Transverse colon (tissue), 4 donors: ENCODE measurements at regions not wholly inside any gene's neighbourhood (a gene's known extent, or its start where the extent isn't known, plus 50 kb on each side); places are given as distances from the start of the nearest gene placed in this dataset.

Experiments
- DNase-seq: peaks from one replicate; pipeline ENCODE4 v3.0.0-alpha.2; 2019
- H3K27ac ChIP-seq, 4 donors: fragments of 200-600 bp; sonication (generic); 2 replicates each; pipeline ENCODE4 v1.5.1; 2016 to 2018; ENCODE audit warnings: inconsistent platforms in 4 of 4
- H3K27me3 ChIP-seq: fragments of 200-600 bp; sonication (generic); 2 replicates; pipeline ENCODE4 v1.5.1; 2017; ENCODE audit warnings: inconsistent platforms
- H3K36me3 ChIP-seq, 4 donors: fragments of 200-600 bp; sonication (generic); 2 replicates each; pipeline ENCODE4 v1.5.1; 2017 to 2019; ENCODE audit warnings: inconsistent platforms in 4 of 4
- H3K4me1 ChIP-seq, 4 donors: fragments of 200-600 bp; sonication (generic); 2 replicates each; pipeline ENCODE4 v1.5.1; 2017 to 2020; ENCODE audit warnings: inconsistent platforms in 4 of 4
- H3K4me3 ChIP-seq, 4 donors: fragments of 200-600 bp; sonication (generic); 1 replicate in 1 of 4; 2 replicates in 3 of 4; pipeline versions ENCODE4 v1.5.1 to v1.6.1; 2017 to 2019; ENCODE audit warnings: inconsistent platforms in 4 of 4
- H3K9me3 ChIP-seq, 2 donors: fragments of 200-600 bp; sonication (generic); 2 replicates each; pipeline ENCODE4 v1.5.1; 2017 to 2019; ENCODE audit warnings: inconsistent platforms in 2 of 2
- EP300 ChIP-seq: sonication (generic); formaldehyde crosslinking; IDR thresholded peaks from one replicate; pipeline ENCODE4 v1.6.1; 2017; ENCODE audit warnings: antibody characterized with exemption, low read depth
- POLR2A ChIP-seq: fragments of 450-650 bp; IDR thresholded peaks from one replicate; pipeline ENCODE4 v1.6.1; 2016; ENCODE audit warnings: antibody characterized with exemption, mild to moderate bottlenecking, moderate library complexity
- POLR2AphosphoS5 ChIP-seq, 3 donors: sonication (generic); formaldehyde crosslinking; IDR thresholded peaks; one replicate each; pipeline ENCODE4 v1.6.1; 2016; ENCODE audit warnings: antibody characterized with exemption in 3 of 3
- WGBS, 2 donors: methylation state at CpG; one replicate each; pipeline ENCODE4 v1.1.5; 2018; ENCODE audit warnings: low coverage in 1 of 2; 5-methylcytosine and 5-hydroxymethylcytosine counted together
- in situ Hi-C, 4 donors: fragments of 200-750 bp; cut with MboI; loops; one replicate each; pipeline versions ENCODE4 v1.15.0 to v1.15.1; 2017; ENCODE audit warnings: low sequenced_read_pairs in 3 of 4, low pct_ligation_motif_present in 1 of 4, low pct_unique_long_range_greater_than_20kb in 1 of 4
- intact Hi-C: fragments of 100-400 bp; cut with DNase I; formaldehyde crosslinking; loops from one replicate; pipeline ENCODE4 v1.15.1; 2023; ENCODE audit warnings: low total_unique reads
- TF ChIP-seq, protein P1 (sequence below), 5 experiments: fragments of 200-600 bp in 3 of 5; fragments of 450-650 bp in 2 of 5; sonication (generic) in 3 of 5; IDR thresholded peaks; 1 replicate in 2 of 5; 2 replicates in 3 of 5; pipeline ENCODE4 v1.5.1; 2016 to 2017; ENCODE audit warnings: antibody characterized with exemption in 5 of 5, inconsistent platforms in 3 of 5, mild to moderate bottlenecking in 2 of 5, moderate library complexity in 1 of 5

DNA sequence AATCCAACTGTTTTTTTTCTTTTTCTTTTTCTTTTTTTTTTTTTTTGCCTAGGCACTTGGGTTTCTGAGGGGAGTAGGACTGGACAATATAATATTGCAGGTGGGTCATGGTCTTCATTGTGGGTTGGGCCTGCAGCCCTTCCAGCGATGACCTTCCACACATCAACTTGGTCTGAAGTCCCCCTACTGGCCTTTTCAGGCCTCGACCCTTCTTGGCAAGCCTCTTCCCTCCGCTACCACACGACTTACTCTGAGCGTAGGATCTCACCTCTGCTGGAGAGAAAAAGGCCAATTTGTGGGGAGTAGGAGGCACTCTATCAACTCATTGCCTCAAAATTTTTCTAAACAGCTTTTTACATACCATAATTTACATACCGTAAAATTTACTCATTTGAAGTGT, 51.1 kb upstream of the GRIK3 start:
- Histone ChIP-seq H3K36me3 (no peaks in the 10 kb centered on the region), H3K4me3 (no peak overlapping the region), H3K4me1 (no peaks in the 10 kb centered on the region), H3K27ac (no peak overlapping the region), H3K27me3 (peaks cover 3% of the 10 kb centered on the region), H3K9me3 (no peaks in the 10 kb centered on the region)
- DNase-seq: no peak
- intact Hi-C loops: no loop called here
- in situ Hi-C loops: no loop called here
- WGBS, 2 donors: 51 to 61% methylated on average over 3 to 6 of the region's 6 CpGs
- TF ChIP-seq EP300 (no peak), POLR2A (no peak), POLR2AphosphoS5 (IDR thresholded peaks at IDR 0.05) (no peak)
- TF ChIP-seq, protein P1, sequence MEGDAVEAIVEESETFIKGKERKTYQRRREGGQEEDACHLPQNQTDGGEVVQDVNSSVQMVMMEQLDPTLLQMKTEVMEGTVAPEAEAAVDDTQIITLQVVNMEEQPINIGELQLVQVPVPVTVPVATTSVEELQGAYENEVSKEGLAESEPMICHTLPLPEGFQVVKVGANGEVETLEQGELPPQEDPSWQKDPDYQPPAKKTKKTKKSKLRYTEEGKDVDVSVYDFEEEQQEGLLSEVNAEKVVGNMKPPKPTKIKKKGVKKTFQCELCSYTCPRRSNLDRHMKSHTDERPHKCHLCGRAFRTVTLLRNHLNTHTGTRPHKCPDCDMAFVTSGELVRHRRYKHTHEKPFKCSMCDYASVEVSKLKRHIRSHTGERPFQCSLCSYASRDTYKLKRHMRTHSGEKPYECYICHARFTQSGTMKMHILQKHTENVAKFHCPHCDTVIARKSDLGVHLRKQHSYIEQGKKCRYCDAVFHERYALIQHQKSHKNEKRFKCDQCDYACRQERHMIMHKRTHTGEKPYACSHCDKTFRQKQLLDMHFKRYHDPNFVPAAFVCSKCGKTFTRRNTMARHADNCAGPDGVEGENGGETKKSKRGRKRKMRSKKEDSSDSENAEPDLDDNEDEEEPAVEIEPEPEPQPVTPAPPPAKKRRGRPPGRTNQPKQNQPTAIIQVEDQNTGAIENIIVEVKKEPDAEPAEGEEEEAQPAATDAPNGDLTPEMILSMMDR (IDR thresholded peaks at IDR 0.05): no peak

GRCh38 chr1:37089750-37090149, 55.4 kb upstream of the GRIK3 start:
- no peaks in the 10 kb centered on the region for H3K36me3 ChIP-seq
- WGBS, 2 donors: 63 to 75% methylated on average over 1 to 3 of the region's 3 CpGs
- H3K27ac ChIP-seq: no peak overlapping the region
- H3K9me3 ChIP-seq: no peaks in the 10 kb centered on the region
- H3K4me3 ChIP-seq: no peak overlapping the region
- in situ Hi-C loops: no loop called here
- intact Hi-C loops: no loop called here
- TF ChIP-seq POLR2A (no peak), EP300 (no peak), POLR2AphosphoS5 (IDR thresholded peaks at IDR 0.05) (no peak)
- TF ChIP-seq, protein P1 (IDR thresholded peaks at IDR 0.05): no peak
- DNase-seq: no peak
- H3K27me3 ChIP-seq: peaks cover 4% of the 10 kb centered on the region
- H3K4me1 ChIP-seq: no peaks in the 10 kb centered on the region

- H3K36me3 ChIP-seq: no peaks in the 10 kb centered on the region
- no peaks in the 10 kb centered on the region for H3K9me3 ChIP-seq
- no peak for DNase-seq
- H3K4me3 ChIP-seq: no peak overlapping the region
- H3K27ac ChIP-seq: no peak overlapping the region
- intact Hi-C loops: no loop called here
- TF ChIP-seq, protein P1 (IDR thresholded peaks at IDR 0.05): no peak
- no peak for TF ChIP-seq EP300
- TF ChIP-seq POLR2A: no peak
- TF ChIP-seq POLR2AphosphoS5 (IDR thresholded peaks at IDR 0.05): no peak
- WGBS, 2 donors: 95 to 100% methylated on average over 2 of the region's 2 CpGs
- in situ Hi-C loops: no loop called here
- peaks cover 5% of the 10 kb centered on the region for H3K27me3 ChIP-seq
- no peaks in the 10 kb centered on the region for H3K4me1 ChIP-seq
Measured at GRCh38 chr1:37090671-37091070, 56.4 kb upstream of the GRIK3 start.

GRCh38 chr1:37092937-37093336, 58.6 kb upstream of the GRIK3 start:
- no peaks in the 10 kb centered on the region for H3K4me1 ChIP-seq
- H3K27me3 ChIP-seq: peaks cover 5% of the 10 kb centered on the region
- H3K27ac ChIP-seq: no peak overlapping the region
- WGBS, 2 donors: 33 to 74% methylated on average over 1 of the region's 1 CpG
- TF ChIP-seq POLR2A: no peak
- no peak for TF ChIP-seq POLR2AphosphoS5 (IDR thresholded peaks at IDR 0.05)
- TF ChIP-seq EP300: no peak
- TF ChIP-seq, protein P1 (IDR thresholded peaks at IDR 0.05): no peak
- H3K9me3 ChIP-seq: no peaks in the 10 kb centered on the region
- no peaks in the 10 kb centered on the region for H3K36me3 ChIP-seq
- no peak overlapping the region for H3K4me3 ChIP-seq
- intact Hi-C loops: no loop called here
- no peak for DNase-seq
- in situ Hi-C loops: no loop called here
